ENCODE measurements at regions not wholly inside any gene's neighbourhood (a gene's known extent, or its start where the extent isn't known, plus 50 kb on each side); places are given as distances from the start of the nearest gene placed in this dataset.

DNA sequence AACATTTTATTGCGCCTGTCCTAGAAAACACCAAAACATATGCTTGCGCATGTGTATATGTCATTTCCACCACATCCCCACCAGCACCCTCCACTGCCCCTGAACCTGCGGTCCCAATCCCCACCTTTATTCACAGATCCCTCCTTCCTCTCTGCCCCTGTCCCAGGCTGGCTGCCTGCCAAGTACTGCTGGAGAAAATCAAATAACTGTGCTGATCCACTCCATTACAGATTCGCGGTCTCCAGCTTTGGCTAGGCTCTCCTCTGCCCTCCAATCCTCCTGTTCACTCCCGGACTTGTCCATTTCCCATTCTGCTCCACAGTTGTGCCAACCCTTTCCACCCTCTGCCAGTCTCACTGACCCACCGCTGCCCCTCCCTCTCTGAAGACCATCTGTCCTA, 59.3 kb upstream of the GJB5 start:
- Histone ChIP-seq H3K9me3 (ENCODE audit: insufficient read depth, low read depth, low read length) (peaks cover 3% of the 10 kb centered on the region), H3K9ac (ENCODE audit: low read length) (no peak overlapping the region), H3K27ac (ENCODE audit: low read depth, low read length) (no peak overlapping the region), H2BK12ac (ENCODE audit: low read length) (no peak overlapping the region), H3K23ac (ENCODE audit: low read length) (no peak overlapping the region), H3K79me1 (ENCODE audit: low read length) (no peaks in the 10 kb centered on the region), H3K18ac (ENCODE audit: low read length) (no peak overlapping the region), H3K4ac (ENCODE audit: low read depth, low read length) (no peak overlapping the region), H2BK120ac (ENCODE audit: insufficient read depth, low read length, poor library complexity) (no peak overlapping the region), H2BK5ac (ENCODE audit: low read depth, low read length, poor library complexity) (no peak overlapping the region), H3K4me1 (ENCODE audit: control insufficient read depth in 1 of 2, insufficient read depth in 2 of 2, low read length in 2 of 2) (no peaks in the 10 kb centered on the region), H3K79me2 (ENCODE audit: control insufficient read depth, insufficient read depth, low read length, poor library complexity) (no peaks in the 10 kb centered on the region), H4K91ac (ENCODE audit: low read depth, low read length) (no peak overlapping the region), H3K36me3 (ENCODE audit: control insufficient read depth in 1 of 2, insufficient read depth in 2 of 2, low read length in 2 of 2) (no peaks in the 10 kb centered on the region), H2AK5ac (ENCODE audit: low read length) (no peak overlapping the region), H3K4me3 (ENCODE audit: low read depth, low read length) (no peak overlapping the region), H3K27me3 (ENCODE audit: insufficient read depth, low read length) (no peaks in the 10 kb centered on the region), H4K12ac (ENCODE audit: low read depth, low read length) (no peak overlapping the region), H3K4me2 (ENCODE audit: low read length) (no peak overlapping the region), H4K8ac (ENCODE audit: low read depth, low read length) (no peak overlapping the region), H2AFZ (ENCODE audit: insufficient read depth, low read length, poor library complexity) (no peak overlapping the region), H3K14ac (ENCODE audit: low read length) (no peak overlapping the region)
- WGBS (ENCODE audit: extremely low coverage, insufficient coverage, insufficient read length), result no CpG with 5 or more reads among the region's 7 CpGs
- no peak for DNase-seq

DNA sequence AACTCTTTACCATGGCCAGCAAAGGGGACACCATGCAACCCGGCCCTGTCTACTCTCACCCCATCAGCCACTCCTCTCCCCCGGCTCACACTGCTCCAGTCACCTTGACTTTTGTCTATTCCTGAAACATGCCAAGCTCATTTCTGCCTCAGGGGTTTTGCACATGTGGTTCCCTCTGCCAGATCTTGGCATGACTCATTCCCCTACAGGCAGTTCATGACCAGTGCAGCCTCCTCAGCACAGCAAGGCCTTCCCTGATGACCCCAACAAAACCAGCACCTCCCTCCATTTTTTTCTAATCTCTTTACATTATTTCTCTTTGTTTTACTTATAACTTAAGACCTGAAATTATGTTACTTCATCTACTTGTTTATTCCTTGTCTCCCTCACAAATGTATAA, 58.6 kb upstream of the GJB5 start:
- H2AFZ ChIP-seq (ENCODE audit: insufficient read depth, low read length, poor library complexity), result no peak overlapping the region
- H4K91ac ChIP-seq (ENCODE audit: low read depth, low read length), result no peak overlapping the region
- H3K18ac ChIP-seq (ENCODE audit: low read length), result no peak overlapping the region
- H3K79me1 ChIP-seq (ENCODE audit: low read length), result no peaks in the 10 kb centered on the region
- peak; percentile 62 to 76 for DNase-seq
- no peak overlapping the region for H3K4me2 ChIP-seq (ENCODE audit: low read length)
- no peak overlapping the region for H2AK5ac ChIP-seq (ENCODE audit: low read length)
- no peak overlapping the region for H3K9ac ChIP-seq (ENCODE audit: low read length)
- no peak overlapping the region for H3K14ac ChIP-seq (ENCODE audit: low read length)
- no CpG with 5 or more reads among the region's 2 CpGs for WGBS (ENCODE audit: extremely low coverage, insufficient coverage, insufficient read length)
- no peak overlapping the region for H4K8ac ChIP-seq (ENCODE audit: low read depth, low read length)
- no peak overlapping the region for H3K4ac ChIP-seq (ENCODE audit: low read depth, low read length)
- no peaks in the 10 kb centered on the region for H3K79me2 ChIP-seq (ENCODE audit: control insufficient read depth, insufficient read depth, low read length, poor library complexity)
- no peak overlapping the region for H4K12ac ChIP-seq (ENCODE audit: low read depth, low read length)
- H2BK5ac ChIP-seq (ENCODE audit: low read depth, low read length, poor library complexity), result no peak overlapping the region
- no peak overlapping the region for H2BK120ac ChIP-seq (ENCODE audit: insufficient read depth, low read length, poor library complexity)
- H3K9me3 ChIP-seq (ENCODE audit: insufficient read depth, low read depth, low read length), result peaks cover 3% of the 10 kb centered on the region
- no peaks in the 10 kb centered on the region for H3K36me3 ChIP-seq (ENCODE audit: control insufficient read depth in 1 of 2, insufficient read depth in 2 of 2, low read length in 2 of 2)
- H3K23ac ChIP-seq (ENCODE audit: low read length), result no peak overlapping the region
- no peak overlapping the region for H3K27ac ChIP-seq (ENCODE audit: low read depth, low read length)
- H3K4me3 ChIP-seq (ENCODE audit: low read depth, low read length), result no peak overlapping the region
- no peak overlapping the region for H2BK12ac ChIP-seq (ENCODE audit: low read length)
- no peaks in the 10 kb centered on the region for H3K27me3 ChIP-seq (ENCODE audit: insufficient read depth, low read length)
- no peaks in the 10 kb centered on the region for H3K4me1 ChIP-seq (ENCODE audit: control insufficient read depth in 1 of 2, insufficient read depth in 2 of 2, low read length in 2 of 2)

DNA sequence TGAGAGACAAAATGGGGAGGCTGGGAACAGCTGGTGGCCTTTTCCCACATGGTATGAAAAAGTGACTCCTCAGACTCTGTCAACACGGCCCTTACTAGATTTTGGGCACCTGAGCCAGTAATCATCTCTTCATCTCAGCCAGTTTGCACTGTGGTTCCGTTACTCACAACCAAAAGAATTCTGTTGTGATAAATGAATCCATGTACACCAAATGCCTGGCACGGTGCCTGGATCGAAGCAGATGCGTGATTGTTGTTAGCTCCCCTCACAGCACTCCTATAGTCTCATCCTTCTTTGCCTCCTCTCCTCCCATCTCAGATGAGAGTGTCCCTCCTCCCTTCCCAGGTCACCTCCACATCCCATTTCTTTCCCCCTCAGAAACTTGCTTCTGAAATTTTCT, 57.9 kb upstream of the GJB5 start:
- no peak overlapping the region for H2AK5ac ChIP-seq (ENCODE audit: low read length)
- no peak overlapping the region for H3K27ac ChIP-seq (ENCODE audit: low read depth, low read length)
- no peak overlapping the region for H2AFZ ChIP-seq (ENCODE audit: insufficient read depth, low read length, poor library complexity)
- H3K4me2 ChIP-seq (ENCODE audit: low read length), result no peak overlapping the region
- WGBS (ENCODE audit: extremely low coverage, insufficient coverage, insufficient read length), result no CpG with 5 or more reads among the region's 5 CpGs
- H3K14ac ChIP-seq (ENCODE audit: low read length), result no peak overlapping the region
- H2BK120ac ChIP-seq (ENCODE audit: insufficient read depth, low read length, poor library complexity), result no peak overlapping the region
- no peak overlapping the region for H4K12ac ChIP-seq (ENCODE audit: low read depth, low read length)
- H4K8ac ChIP-seq (ENCODE audit: low read depth, low read length), result no peak overlapping the region
- H3K4me3 ChIP-seq (ENCODE audit: low read depth, low read length), result no peak overlapping the region
- H3K9ac ChIP-seq (ENCODE audit: low read length), result no peak overlapping the region
- H3K4me1 ChIP-seq (ENCODE audit: control insufficient read depth in 1 of 2, insufficient read depth in 2 of 2, low read length in 2 of 2), result no peaks in the 10 kb centered on the region
- H3K79me2 ChIP-seq (ENCODE audit: control insufficient read depth, insufficient read depth, low read length, poor library complexity), result no peaks in the 10 kb centered on the region
- H2BK12ac ChIP-seq (ENCODE audit: low read length), result no peak overlapping the region
- H3K36me3 ChIP-seq (ENCODE audit: control insufficient read depth in 1 of 2, insufficient read depth in 2 of 2, low read length in 2 of 2), result no peaks in the 10 kb centered on the region
- no peak overlapping the region for H3K23ac ChIP-seq (ENCODE audit: low read length)
- no peak for DNase-seq
- H2BK5ac ChIP-seq (ENCODE audit: low read depth, low read length, poor library complexity), result no peak overlapping the region
- no peak overlapping the region for H3K18ac ChIP-seq (ENCODE audit: low read length)
- H3K4ac ChIP-seq (ENCODE audit: low read depth, low read length), result no peak overlapping the region
- H3K27me3 ChIP-seq (ENCODE audit: insufficient read depth, low read length), result no peaks in the 10 kb centered on the region
- no peaks in the 10 kb centered on the region for H3K79me1 ChIP-seq (ENCODE audit: low read length)
- peaks cover 3% of the 10 kb centered on the region for H3K9me3 ChIP-seq (ENCODE audit: insufficient read depth, low read depth, low read length)
- H4K91ac ChIP-seq (ENCODE audit: low read depth, low read length), result no peak overlapping the region

DNA sequence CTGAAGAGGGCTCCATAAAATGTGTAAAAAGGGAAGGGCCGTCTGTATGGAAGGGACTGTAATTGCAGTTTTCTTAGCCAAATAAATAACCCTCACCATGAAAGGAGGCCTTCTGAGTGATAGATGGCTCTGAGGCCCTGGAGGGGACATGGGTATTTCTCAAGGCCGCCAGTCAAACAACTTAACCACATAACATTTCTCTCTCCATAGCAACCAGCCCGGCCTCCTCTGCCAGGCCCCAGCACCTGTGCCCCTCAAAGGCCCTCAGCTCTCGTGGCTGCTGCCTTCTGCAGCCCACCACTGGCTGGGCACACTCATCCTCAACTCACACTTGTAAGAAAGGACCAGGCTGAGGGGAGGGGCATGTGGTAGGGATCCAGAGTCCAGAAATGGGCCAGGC, 57.0 kb upstream of the GJB5 start:
- Histone ChIP-seq H3K27ac (ENCODE audit: low read depth, low read length) (no peak overlapping the region), H4K12ac (ENCODE audit: low read depth, low read length) (no peak overlapping the region), H4K91ac (ENCODE audit: low read depth, low read length) (no peak overlapping the region), H3K79me1 (ENCODE audit: low read length) (no peaks in the 10 kb centered on the region), H3K14ac (ENCODE audit: low read length) (no peak overlapping the region), H2AFZ (ENCODE audit: insufficient read depth, low read length, poor library complexity) (no peak overlapping the region), H2BK5ac (ENCODE audit: low read depth, low read length, poor library complexity) (no peak overlapping the region), H3K23ac (ENCODE audit: low read length) (no peak overlapping the region), H3K27me3 (ENCODE audit: insufficient read depth, low read length) (no peaks in the 10 kb centered on the region), H2AK5ac (ENCODE audit: low read length) (no peak overlapping the region), H3K4ac (ENCODE audit: low read depth, low read length) (no peak overlapping the region), H3K4me2 (ENCODE audit: low read length) (no peak overlapping the region), H3K36me3 (ENCODE audit: control insufficient read depth in 1 of 2, insufficient read depth in 2 of 2, low read length in 2 of 2) (no peaks in the 10 kb centered on the region), H3K79me2 (ENCODE audit: control insufficient read depth, insufficient read depth, low read length, poor library complexity) (no peaks in the 10 kb centered on the region), H3K4me3 (ENCODE audit: low read depth, low read length) (no peak overlapping the region), H3K4me1 (ENCODE audit: control insufficient read depth in 1 of 2, insufficient read depth in 2 of 2, low read length in 2 of 2) (no peaks in the 10 kb centered on the region), H2BK120ac (ENCODE audit: insufficient read depth, low read length, poor library complexity) (no peak overlapping the region), H4K8ac (ENCODE audit: low read depth, low read length) (no peak overlapping the region), H3K18ac (ENCODE audit: low read length) (no peak overlapping the region), H2BK12ac (ENCODE audit: low read length) (no peak overlapping the region), H3K9me3 (ENCODE audit: insufficient read depth, low read depth, low read length) (peaks cover 3% of the 10 kb centered on the region), H3K9ac (ENCODE audit: low read length) (no peak overlapping the region)
- no CpG with 5 or more reads among the region's 4 CpGs for WGBS (ENCODE audit: extremely low coverage, insufficient coverage, insufficient read length)
- DNase-seq, result no peak
